HCT116 (cell line): ENCODE measurements at regions not wholly inside any gene's neighbourhood (a gene's known extent, or its start where the extent isn't known, plus 50 kb on each side); places are given as distances from the start of the nearest gene placed in this dataset.

Source experiments
- ATAC-seq: fragments of 200-7000 bp; cut with Tn5 transposase; 2 replicates; pipeline ENCODE4 v1.9.1; 2020; ENCODE audit warnings: mild to moderate bottlenecking, moderate library complexity
- BruUV-seq: library from RNA; stranded (reverse); fragments of 400-500 nt; replicated peaks from 2 replicates; lab custom pipeline; 2021; lab: Mats Ljungman, UMichigan
- CTCF ChIA-PET: fragments of 300-600 bp; sonication (Branson Sonifier 250); formaldehyde crosslinking; loops from one replicate; lab custom pipeline; 2021; ENCODE audit warnings: antibody characterized with exemption; lab: Charles Lee
- POLR2A ChIA-PET: fragments of 300-600, 350-600 bp; sonication (Branson Sonifier 250); formaldehyde crosslinking; loops from one replicate; lab custom pipeline; 2021; ENCODE audit warnings: antibody characterized with exemption; lab: Charles Lee
- RAD21 ChIA-PET, 2 experiments: fragments of 300-600 bp; sonication (Branson Sonifier 250); formaldehyde crosslinking; loops; one replicate each; lab custom pipeline; 2023; ENCODE audit warnings: low total read pairs in 2 of 2; ENCODE audit not compliant: uncharacterized antibody in 2 of 2, unreplicated experiment in 2 of 2, low non-redundant PET in 1 of 2; lab: Charles Lee
- DNase-seq: peaks from one replicate; pipeline ENCODE4 v3.0.0-alpha.2; 2010; ENCODE audit warnings: low read depth, low spot score
- H2AFZ ChIP-seq: fragments of 200-600 bp; shearing (Covaris generic), sonication (generic); 2 replicates; pipeline ENCODE4 v1.6.1; 2017; ENCODE audit warnings: low read depth, mixed run types, mixed read lengths, antibody characterized with exemption, low read length; ENCODE audit not compliant: poor library complexity, severe bottlenecking
- H3K27ac ChIP-seq: 2 replicates; pipeline ENCODE4 v1.5.1; 2012; ENCODE audit warnings: low read depth, low read length
- H3K27me3 ChIP-seq: fragments of 200-600 bp; sonication (generic); 2 replicates; pipeline ENCODE4 v1.6.1; 2016; ENCODE audit warnings: mixed run types, low read length, mixed read lengths; ENCODE audit not compliant: insufficient read depth
- H3K36me3 ChIP-seq, 2 experiments: fragments of 200-500 bp in 1 of 2; fragments of 200-600 bp in 1 of 2; sonication (Bioruptor generic) in 1 of 2; sonication (generic) in 1 of 2; 2 replicates each; pipeline versions ENCODE4 v1.5.1 to v1.6.1; 2014 to 2016; ENCODE audit warnings: low read length in 2 of 2, inconsistent platforms in 1 of 2, mixed read lengths in 1 of 2, mixed run types in 1 of 2; ENCODE audit not compliant: insufficient read depth in 2 of 2, control insufficient read depth in 1 of 2
- H3K4me1 ChIP-seq, 2 experiments: fragments of 200-600 bp in 1 of 2; sonication (generic) in 1 of 2; 2 replicates each; pipeline versions ENCODE4 v1.5.1 to v1.6.1; 2012 to 2017; ENCODE audit warnings: low read length in 2 of 2, inconsistent platforms in 1 of 2, mild to moderate bottlenecking in 1 of 2, mixed read lengths in 1 of 2, mixed run types in 1 of 2, moderate library complexity in 1 of 2; ENCODE audit not compliant: insufficient read depth in 2 of 2, control insufficient read depth in 1 of 2
- H3K4me2 ChIP-seq: fragments of 200-600 bp; sonication (generic); 2 replicates; pipeline ENCODE4 v1.6.1; 2017; ENCODE audit warnings: mixed run types, low read length, mixed read lengths
- H3K4me3 ChIP-seq, 2 experiments: fragments of 200-600 bp in 1 of 2; sonication (generic) in 1 of 2; replicated peaks in 1 of 2; 2 replicates each; pipeline ENCODE4 v1.5.1; 2011 to 2016; ENCODE audit warnings: low read length in 2 of 2, control low read depth in 1 of 2, low read depth in 1 of 2, mild to moderate bottlenecking in 1 of 2, mixed read lengths in 1 of 2, mixed run types in 1 of 2
- H3K79me2 ChIP-seq: fragments of 200-600 bp; sonication (generic); 2 replicates; pipeline ENCODE4 v1.6.1; 2017; ENCODE audit warnings: mild to moderate bottlenecking, mixed run types, low read length, moderate library complexity, mixed read lengths; ENCODE audit not compliant: insufficient read depth
- H3K9ac ChIP-seq: fragments of 200-600 bp; sonication (generic); 2 replicates; pipeline ENCODE4 v1.6.1; 2016; ENCODE audit warnings: low read length, mixed read lengths
- H3K9me2 ChIP-seq: fragments of 200-600 bp; sonication (generic), shearing (Covaris generic); 2 replicates; pipeline ENCODE4 v1.6.1; 2017; ENCODE audit warnings: mixed run types, mild to moderate bottlenecking, moderate library complexity; ENCODE audit not compliant: insufficient read depth
- H3K9me3 ChIP-seq, 2 experiments: fragments of 200-500 bp in 1 of 2; fragments of 200-600 bp in 1 of 2; sonication (Bioruptor generic) in 1 of 2; sonication (generic) in 1 of 2; 2 replicates each; pipeline ENCODE4 v1.6.1; 2014 to 2017; ENCODE audit warnings: low read length in 2 of 2, mixed read lengths in 2 of 2, inconsistent platforms in 1 of 2, low read depth in 1 of 2, mild to moderate bottlenecking in 1 of 2, mixed run types in 1 of 2, moderate library complexity in 1 of 2; ENCODE audit not compliant: control insufficient read depth in 1 of 2, insufficient read depth in 1 of 2
- H4K20me1 ChIP-seq: fragments of 200-600 bp; sonication (generic), shearing (Covaris generic); 2 replicates; pipeline ENCODE4 v1.6.1; 2017; ENCODE audit warnings: mixed run types, mild to moderate bottlenecking, moderate library complexity; ENCODE audit not compliant: insufficient read depth
- POLR2AphosphoS5 ChIP-seq: IDR thresholded peaks from 2 replicates; pipeline ENCODE4 v1.6.1; 2011; ENCODE audit warnings: mild to moderate bottlenecking, low read depth, low read length, moderate library complexity
- SRF ChIP-seq: IDR thresholded peaks from 2 replicates; pipeline ENCODE4 v1.6.1; 2012; ENCODE audit warnings: low read depth
- YY1 ChIP-seq: IDR thresholded peaks from 2 replicates; pipeline ENCODE4 v1.6.1; 2011; ENCODE audit warnings: low read length, low read depth, moderate library complexity, mild to moderate bottlenecking; ENCODE audit not compliant: insufficient replicate concordance; ENCODE audit errors: extremely low read depth
- intact Hi-C: fragments of 100-400 bp; cut with micrococcal nuclease; formaldehyde crosslinking; loops from 2 replicates; pipeline ENCODE4 v1.10.0; 2022
- TF ChIP-seq, protein P1 (sequence below): IDR thresholded peaks from 2 replicates; pipeline ENCODE4 v1.6.1; 2012
- TF ChIP-seq, protein P2 (sequence below): IDR thresholded peaks from 2 replicates; pipeline ENCODE4 v1.6.1; 2012; ENCODE audit warnings: low read depth

DNA sequence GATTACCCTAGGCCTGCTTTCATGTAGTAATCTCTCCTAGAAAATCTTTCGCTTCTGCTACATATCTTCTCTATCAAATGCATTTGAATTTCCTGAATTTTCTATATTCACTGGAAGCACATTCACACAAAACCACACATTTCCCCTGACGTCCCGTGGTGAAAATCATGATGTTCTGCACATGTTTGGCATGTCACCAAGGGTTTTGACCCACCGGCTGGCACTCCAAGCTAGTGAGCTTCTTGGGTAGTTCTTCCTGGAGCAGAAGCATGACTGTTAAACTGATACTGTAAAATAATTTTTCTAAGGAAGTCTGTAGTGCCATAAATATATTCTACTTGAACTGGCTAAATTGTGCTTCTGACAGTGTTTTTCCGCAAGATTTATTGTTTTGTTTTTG, 510.1 kb upstream of the SLC8A1 start:
- Histone ChIP-seq H3K4me3 (no peak overlapping the region), H4K20me1 (no peaks in the 10 kb centered on the region), H3K9me3 (peaks cover 0 to 3% of the 10 kb centered on the region in 2 experiments; a peak in 1 of 4 replicates), H3K9ac (no peak overlapping the region), H3K9me2 (no peaks in the 10 kb centered on the region), H3K27ac (no peak overlapping the region), H3K36me3 (no peaks in the 10 kb centered on the region), H3K27me3 (no peaks in the 10 kb centered on the region), H2AFZ (no peak overlapping the region), H3K4me1 (no peaks in the 10 kb centered on the region), H3K4me2 (no peak overlapping the region), H3K79me2 (no peaks in the 10 kb centered on the region)
- DNase-seq (no peak), ATAC-seq (no peak)
- ChIA-PET CTCF (no interaction called here), POLR2A (no interaction called here), RAD21 (no interaction called here)
- BruUV-seq: no TSS peak
- intact Hi-C loops: no loop called here
- TF ChIP-seq YY1 (no peak), SRF (no peak), POLR2AphosphoS5 (no peak)
- TF ChIP-seq, protein P1, sequence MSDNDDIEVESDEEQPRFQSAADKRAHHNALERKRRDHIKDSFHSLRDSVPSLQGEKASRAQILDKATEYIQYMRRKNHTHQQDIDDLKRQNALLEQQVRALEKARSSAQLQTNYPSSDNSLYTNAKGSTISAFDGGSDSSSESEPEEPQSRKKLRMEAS: no peak
- TF ChIP-seq, protein P2, sequence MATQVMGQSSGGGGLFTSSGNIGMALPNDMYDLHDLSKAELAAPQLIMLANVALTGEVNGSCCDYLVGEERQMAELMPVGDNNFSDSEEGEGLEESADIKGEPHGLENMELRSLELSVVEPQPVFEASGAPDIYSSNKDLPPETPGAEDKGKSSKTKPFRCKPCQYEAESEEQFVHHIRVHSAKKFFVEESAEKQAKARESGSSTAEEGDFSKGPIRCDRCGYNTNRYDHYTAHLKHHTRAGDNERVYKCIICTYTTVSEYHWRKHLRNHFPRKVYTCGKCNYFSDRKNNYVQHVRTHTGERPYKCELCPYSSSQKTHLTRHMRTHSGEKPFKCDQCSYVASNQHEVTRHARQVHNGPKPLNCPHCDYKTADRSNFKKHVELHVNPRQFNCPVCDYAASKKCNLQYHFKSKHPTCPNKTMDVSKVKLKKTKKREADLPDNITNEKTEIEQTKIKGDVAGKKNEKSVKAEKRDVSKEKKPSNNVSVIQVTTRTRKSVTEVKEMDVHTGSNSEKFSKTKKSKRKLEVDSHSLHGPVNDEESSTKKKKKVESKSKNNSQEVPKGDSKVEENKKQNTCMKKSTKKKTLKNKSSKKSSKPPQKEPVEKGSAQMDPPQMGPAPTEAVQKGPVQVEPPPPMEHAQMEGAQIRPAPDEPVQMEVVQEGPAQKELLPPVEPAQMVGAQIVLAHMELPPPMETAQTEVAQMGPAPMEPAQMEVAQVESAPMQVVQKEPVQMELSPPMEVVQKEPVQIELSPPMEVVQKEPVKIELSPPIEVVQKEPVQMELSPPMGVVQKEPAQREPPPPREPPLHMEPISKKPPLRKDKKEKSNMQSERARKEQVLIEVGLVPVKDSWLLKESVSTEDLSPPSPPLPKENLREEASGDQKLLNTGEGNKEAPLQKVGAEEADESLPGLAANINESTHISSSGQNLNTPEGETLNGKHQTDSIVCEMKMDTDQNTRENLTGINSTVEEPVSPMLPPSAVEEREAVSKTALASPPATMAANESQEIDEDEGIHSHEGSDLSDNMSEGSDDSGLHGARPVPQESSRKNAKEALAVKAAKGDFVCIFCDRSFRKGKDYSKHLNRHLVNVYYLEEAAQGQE: no peak
